HG03342 (cell line): ENCODE measurements at regions not wholly inside any gene's neighbourhood (a gene's known extent, or its start where the extent isn't known, plus 50 kb on each side); places are given as distances from the start of the nearest gene placed in this dataset.
"Not testable (repeated sequence)": the region's sequence is repeated elsewhere in the genome, so short reads cannot be mapped to it uniquely, and the experiment has no call there.

ENCODE experiments used
- ATAC-seq: cut with Tn5 transposase; IDR thresholded peaks from one replicate; pipeline ENCODE4 v1.9.1; 2021; ENCODE audit warnings: mild to moderate bottlenecking, moderate library complexity; ENCODE audit not compliant: unreplicated experiment

GRCh38 chr15:69668039-69668705 lies 215.6 kb downstream of the RPLP1 start:
- ATAC-seq, result peak; percentile 6

GRCh38 chr15:69668963-69669362 lies 216.3 kb downstream of the RPLP1 start:
- ATAC-seq, result peak; percentile 43

- ATAC-seq, result no peak
Measured at GRCh38 chr15:69669446-69669845, 216.8 kb downstream of the RPLP1 start.

GRCh38 chr15:69673291-69673881 lies 220.8 kb downstream of the RPLP1 start:
- ATAC-seq, result no peak

- ATAC-seq, result no peak
Measured at GRCh38 chr15:69675731-69676130, 223.1 kb downstream of the RPLP1 start.

GRCh38 chr15:69677403-69677802 lies 224.8 kb downstream of the RPLP1 start:
- no peak for ATAC-seq

GRCh38 chr15:69679623-69680228 lies 227.1 kb downstream of the RPLP1 start:
- ATAC-seq, result peak; percentile 90

GRCh38 chr15:69684823-69685222 lies 232.2 kb downstream of the RPLP1 start:
- ATAC-seq, result not testable (repeated sequence)

GRCh38 chr15:69685512-69686452 lies 233.2 kb downstream of the RPLP1 start:
- ATAC-seq, result no peak

GRCh38 chr15:69686626-69687025 lies 234.0 kb downstream of the RPLP1 start:
- ATAC-seq, result no peak

- no peak for ATAC-seq
Measured at GRCh38 chr15:69689133-69689532, 236.5 kb downstream of the RPLP1 start.

- no peak for ATAC-seq
Measured at GRCh38 chr15:69691307-69692015, 238.8 kb downstream of the RPLP1 start.

- no peak for ATAC-seq
Measured at GRCh38 chr15:69692342-69692741, 239.7 kb downstream of the RPLP1 start.

- ATAC-seq, result no peak
Measured at GRCh38 chr15:69693059-69693458, 240.4 kb downstream of the RPLP1 start.

GRCh38 chr15:69696946-69697345 lies 244.3 kb downstream of the RPLP1 start:
- ATAC-seq, result no peak

GRCh38 chr15:69697916-69698315 lies 245.3 kb downstream of the RPLP1 start:
- ATAC-seq, result no peak

- ATAC-seq, result no peak
Measured at GRCh38 chr15:69699096-69699495, 246.5 kb downstream of the RPLP1 start.

- ATAC-seq, result no peak
Measured at GRCh38 chr15:69700380-69700779, 247.8 kb downstream of the RPLP1 start.

GRCh38 chr15:69701198-69701597 lies 248.6 kb downstream of the RPLP1 start:
- ATAC-seq, result no peak

GRCh38 chr15:69703532-69704187 lies 251.0 kb downstream of the RPLP1 start:
- no peak for ATAC-seq
